Omental fat pad (tissue), 3 donors: ENCODE measurements at regions not wholly inside any gene's neighbourhood (a gene's known extent, or its start where the extent isn't known, plus 50 kb on each side); places are given as distances from the start of the nearest gene placed in this dataset.
"Not testable (repeated sequence)": the region's sequence is repeated elsewhere in the genome, so short reads cannot be mapped to it uniquely, and the experiment has no call there.

ENCODE experiments used
- ATAC-seq: fragments of 150-250 bp; one replicate; pipeline ENCODE4 v1.9.1; 2016; ENCODE audit warnings: mild to moderate bottlenecking, moderate library complexity; ENCODE audit not compliant: low FRiP score
- DNase-seq: peaks from one replicate; pipeline ENCODE4 v3.0.0-alpha.2; 2019; ENCODE audit warnings: low spot score
- TF ChIP-seq, protein P1 (sequence below), 3 donors: fragments of 450-650 bp; IDR thresholded peaks; one replicate each; pipeline ENCODE4 v1.5.1; 2016 to 2017; ENCODE audit warnings: antibody characterized with exemption in 3 of 3, mild to moderate bottlenecking in 3 of 3, moderate library complexity in 2 of 3

DNA sequence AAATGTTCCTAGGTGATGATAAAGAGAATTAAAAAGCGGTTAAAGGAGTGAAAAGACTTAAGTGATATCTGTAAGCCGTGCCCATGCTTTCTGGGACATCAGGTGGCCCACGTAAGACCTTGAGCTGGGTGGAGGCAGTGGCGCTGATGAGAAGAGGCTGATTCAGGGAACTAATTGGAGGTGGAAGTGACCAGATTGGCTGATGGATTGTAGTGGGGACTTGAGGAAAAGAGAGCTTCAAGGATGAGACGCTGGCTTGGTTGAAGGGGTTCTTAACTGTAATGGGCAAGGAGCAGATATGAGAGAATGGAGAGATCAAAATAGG, 69.1 kb upstream of the EP300 start:
- DNase-seq, result no peak
- TF ChIP-seq, protein P1, sequence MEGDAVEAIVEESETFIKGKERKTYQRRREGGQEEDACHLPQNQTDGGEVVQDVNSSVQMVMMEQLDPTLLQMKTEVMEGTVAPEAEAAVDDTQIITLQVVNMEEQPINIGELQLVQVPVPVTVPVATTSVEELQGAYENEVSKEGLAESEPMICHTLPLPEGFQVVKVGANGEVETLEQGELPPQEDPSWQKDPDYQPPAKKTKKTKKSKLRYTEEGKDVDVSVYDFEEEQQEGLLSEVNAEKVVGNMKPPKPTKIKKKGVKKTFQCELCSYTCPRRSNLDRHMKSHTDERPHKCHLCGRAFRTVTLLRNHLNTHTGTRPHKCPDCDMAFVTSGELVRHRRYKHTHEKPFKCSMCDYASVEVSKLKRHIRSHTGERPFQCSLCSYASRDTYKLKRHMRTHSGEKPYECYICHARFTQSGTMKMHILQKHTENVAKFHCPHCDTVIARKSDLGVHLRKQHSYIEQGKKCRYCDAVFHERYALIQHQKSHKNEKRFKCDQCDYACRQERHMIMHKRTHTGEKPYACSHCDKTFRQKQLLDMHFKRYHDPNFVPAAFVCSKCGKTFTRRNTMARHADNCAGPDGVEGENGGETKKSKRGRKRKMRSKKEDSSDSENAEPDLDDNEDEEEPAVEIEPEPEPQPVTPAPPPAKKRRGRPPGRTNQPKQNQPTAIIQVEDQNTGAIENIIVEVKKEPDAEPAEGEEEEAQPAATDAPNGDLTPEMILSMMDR (IDR thresholded peaks at IDR 0.05), result no peak

DNA sequence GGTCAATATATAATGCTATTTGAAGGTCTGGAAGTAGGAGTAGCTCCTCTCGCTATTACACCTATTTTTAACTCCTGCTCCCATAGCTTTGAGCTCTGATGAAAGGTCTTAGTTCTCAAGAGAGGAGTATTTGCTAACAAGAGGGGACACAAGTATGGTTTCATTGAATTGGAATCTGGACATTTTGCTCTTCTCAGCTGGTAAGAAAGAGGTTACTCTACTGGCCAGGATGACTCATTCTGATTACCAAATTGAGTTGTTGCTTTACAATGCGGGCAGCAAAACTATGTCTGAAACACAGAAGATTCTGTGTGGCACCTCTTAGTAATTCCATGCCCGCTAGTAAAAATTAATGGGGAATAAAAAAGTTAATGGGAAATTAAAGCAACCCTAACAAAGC, 63.6 kb upstream of the EP300 start:
- TF ChIP-seq, protein P1 (IDR thresholded peaks at IDR 0.05), result no peak
- peak; percentile 85 for ATAC-seq
- DNase-seq, result no peak

More for the DNA sequence above, 69.1 kb upstream of the EP300 start:
- no peak for ATAC-seq

DNA sequence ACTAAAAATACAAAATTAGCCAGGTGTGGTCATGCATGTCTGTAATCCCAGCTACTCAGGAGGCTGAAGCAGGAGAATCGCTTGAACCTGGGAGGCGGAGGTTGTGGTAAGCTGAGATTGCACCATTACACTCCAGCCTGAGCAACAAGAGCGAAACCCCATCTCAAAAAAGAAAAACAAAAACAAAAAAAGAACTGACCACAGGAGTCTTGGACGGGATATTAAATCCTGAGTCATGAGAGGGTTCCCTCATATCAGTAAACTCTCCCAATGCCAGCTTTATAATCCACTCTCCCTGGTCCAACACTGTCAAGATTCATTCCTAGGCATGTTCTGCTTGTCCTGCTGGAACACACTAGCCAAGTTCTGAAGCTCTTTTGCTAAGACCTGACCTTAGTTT, 61.5 kb upstream of the EP300 start:
- no peak for ATAC-seq
- TF ChIP-seq, protein P1 (IDR thresholded peaks at IDR 0.05), result no peak
- no peak for DNase-seq

DNA sequence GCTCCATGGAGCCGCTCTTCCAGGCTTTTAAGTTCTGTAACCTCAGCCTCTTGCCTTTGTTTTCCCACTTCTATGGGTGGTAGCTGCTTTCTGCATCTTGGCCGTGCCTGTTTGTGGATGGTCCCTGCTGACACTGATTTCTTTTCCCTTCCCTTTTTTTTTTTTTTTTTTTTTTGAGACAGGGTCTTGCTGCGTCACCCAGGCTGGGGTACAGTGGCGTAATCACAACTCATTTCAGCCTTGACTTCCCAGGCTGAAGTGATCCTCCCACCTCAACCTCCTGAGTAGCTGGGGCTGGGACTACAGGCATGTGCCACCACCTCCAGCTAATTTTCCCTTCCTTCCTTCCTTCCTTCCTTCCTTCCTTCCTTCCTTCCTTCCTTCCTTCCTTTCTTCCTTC, 57.7 kb upstream of the EP300 start:
- TF ChIP-seq, protein P1 (IDR thresholded peaks at IDR 0.05), result no peak
- ATAC-seq (no peak), DNase-seq (no peak)

DNA sequence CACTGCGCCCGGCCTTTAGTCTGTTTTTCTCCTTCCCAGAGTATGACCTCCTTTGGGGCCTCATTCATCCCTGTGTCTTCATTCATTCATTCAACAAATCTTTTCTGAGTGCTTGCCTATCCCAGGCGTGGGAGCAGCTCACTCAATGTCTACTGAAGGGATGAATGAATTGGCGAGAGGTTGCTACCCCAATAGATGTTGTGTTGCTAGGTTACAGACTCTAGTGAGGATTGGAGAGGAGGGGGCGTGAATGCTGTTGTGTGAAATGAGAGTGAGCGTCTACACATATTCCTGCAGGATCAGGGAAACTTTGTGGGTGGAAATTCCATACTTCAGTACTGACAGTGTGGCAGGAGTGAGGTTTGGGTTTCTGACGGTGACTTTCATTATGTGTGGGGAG, 55.5 kb upstream of the EP300 start:
- ATAC-seq, result no peak

DNA sequence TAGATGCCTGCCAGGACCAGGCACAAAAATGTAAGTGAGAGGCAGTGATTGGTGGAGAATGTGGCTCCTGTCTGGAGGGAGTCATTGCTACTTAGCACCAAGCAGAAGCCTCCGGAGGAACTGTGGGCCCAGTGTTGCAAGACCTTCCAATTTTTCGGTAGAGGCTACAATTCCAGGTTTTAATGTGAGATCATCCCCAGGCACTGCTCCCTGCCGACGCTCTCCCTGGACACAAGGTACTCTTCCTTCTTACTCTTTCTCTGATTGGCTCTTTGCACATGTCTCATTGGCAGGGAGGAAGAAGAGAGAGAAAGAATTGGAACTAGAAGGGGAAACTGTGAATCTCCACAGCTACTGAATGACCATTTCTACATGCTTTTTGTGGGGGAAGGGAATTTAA, 53.7 kb upstream of the EP300 start:
- no peak for DNase-seq
- no peak for ATAC-seq
- TF ChIP-seq, protein P1 (IDR thresholded peaks at IDR 0.05), result no peak

More for the DNA sequence above, 55.5 kb upstream of the EP300 start:
- TF ChIP-seq, protein P1 (IDR thresholded peaks at IDR 0.05), result no peak
- no peak for DNase-seq

DNA sequence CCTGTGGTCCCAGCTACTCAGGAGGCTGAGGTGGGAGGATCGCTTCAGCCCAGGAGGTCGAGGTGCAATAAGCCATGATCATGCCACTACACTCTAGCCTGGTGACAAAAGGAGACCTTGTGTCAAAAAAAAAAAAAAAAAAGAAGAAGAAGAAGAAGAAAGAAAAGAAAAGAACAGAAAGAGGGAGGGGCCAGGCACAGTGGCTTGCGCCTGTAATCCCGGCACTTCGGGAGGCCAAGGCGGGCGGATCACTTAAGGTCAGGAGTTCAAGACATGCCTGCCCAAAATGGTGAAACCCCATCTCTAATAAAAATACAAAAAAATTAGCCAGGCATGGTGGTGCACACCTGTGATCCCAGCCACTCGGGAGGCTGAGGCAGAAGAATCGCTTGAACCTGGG, 52.8 kb upstream of the EP300 start:
- not testable (repeated sequence) for DNase-seq, ATAC-seq

DNA sequence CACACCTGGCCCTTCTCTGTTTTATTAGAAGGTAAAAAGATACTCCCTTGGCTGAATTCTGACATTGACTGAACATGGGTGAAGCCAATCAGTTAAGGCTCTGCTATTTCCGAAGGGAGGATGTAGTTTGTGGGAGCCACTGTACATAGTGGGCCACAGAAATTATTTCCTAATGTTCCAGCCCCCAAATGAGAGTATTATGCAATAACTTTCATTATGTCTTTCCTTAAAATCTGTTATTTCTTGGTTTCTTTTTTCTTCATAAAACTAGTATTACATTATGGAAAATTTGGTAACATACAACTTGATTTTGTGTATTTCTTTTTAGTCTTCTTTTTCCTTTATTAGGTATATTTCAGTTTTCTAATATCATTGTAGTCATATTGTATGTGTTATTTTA, 51.9 kb upstream of the EP300 start:
- TF ChIP-seq, protein P1 (IDR thresholded peaks at IDR 0.05), result no peak
- DNase-seq (no peak), ATAC-seq (no peak)
